Panc1 (cell line): ENCODE measurements at regions not wholly inside any gene's neighbourhood (a gene's known extent, or its start where the extent isn't known, plus 50 kb on each side); places are given as distances from the start of the nearest gene placed in this dataset.

Experiments
- ATAC-seq: fragments of 200-7000 bp; cut with Tn5 transposase; 2 replicates; pipeline ENCODE4 v1.9.1; 2020; ENCODE audit warnings: mild to moderate bottlenecking, moderate library complexity
- BruUV-seq: library from RNA; stranded (reverse); fragments of 400-500 nt; replicated peaks from 2 replicates; lab custom pipeline; 2021; lab: Mats Ljungman, UMichigan
- CTCF ChIA-PET: fragments of 300-600 bp; sonication (Branson Sonifier 250); formaldehyde crosslinking; loops from one replicate; lab custom pipeline; 2022; ENCODE audit warnings: antibody characterized with exemption; lab: Charles Lee
- POLR2A ChIA-PET: fragments of 300-600 bp; sonication (Branson Sonifier 250); formaldehyde crosslinking; loops from one replicate; lab custom pipeline; 2022; ENCODE audit warnings: antibody characterized with exemption; lab: Charles Lee
- DNase-seq: peaks from one replicate; pipeline ENCODE4 v3.0.0-alpha.2; 2010; ENCODE audit warnings: low read depth, low spot score
- H3K27ac ChIP-seq: 2 replicates; pipeline ENCODE4 v1.5.1; 2011; ENCODE audit warnings: mild to moderate bottlenecking, low read length, inconsistent platforms
- H3K27me3 ChIP-seq: fragments of 200-500 bp; sonication (Bioruptor generic); 2 replicates; pipeline ENCODE4 v1.6.0; 2014; ENCODE audit warnings: low read length, inconsistent platforms; ENCODE audit not compliant: control insufficient read depth, insufficient read depth
- H3K36me3 ChIP-seq: fragments of 200-500 bp; sonication (Bioruptor generic); 2 replicates; pipeline ENCODE4 v1.5.1; 2014; ENCODE audit warnings: inconsistent platforms, mild to moderate bottlenecking, low read length, moderate library complexity; ENCODE audit not compliant: control insufficient read depth, insufficient read depth
- H3K4me1 ChIP-seq: 2 replicates; pipeline ENCODE4 v1.5.1; 2011; ENCODE audit warnings: inconsistent platforms, mild to moderate bottlenecking, low read length, moderate library complexity; ENCODE audit not compliant: control insufficient read depth, insufficient read depth
- H3K4me3 ChIP-seq, 2 experiments: 2 replicates each; pipeline ENCODE4 v1.5.1; 2011 to 2012; ENCODE audit warnings: low read depth in 2 of 2, low read length in 2 of 2, mild to moderate bottlenecking in 2 of 2, inconsistent platforms in 1 of 2, moderate library complexity in 1 of 2
- H3K9me3 ChIP-seq: fragments of 200-500 bp; sonication (Bioruptor generic); 2 replicates; pipeline ENCODE4 v1.5.1; 2014; ENCODE audit warnings: low read depth, mild to moderate bottlenecking, inconsistent platforms, low read length, moderate library complexity; ENCODE audit not compliant: control insufficient read depth, insufficient read depth
- POLR2AphosphoS5 ChIP-seq: IDR thresholded peaks from 2 replicates; pipeline ENCODE4 v1.6.1; 2012; ENCODE audit warnings: mild to moderate bottlenecking, low read depth, low read length, moderate library complexity
- SIN3A ChIP-seq: IDR thresholded peaks from 2 replicates; pipeline ENCODE4 v1.6.1; 2012; ENCODE audit warnings: low read depth, mild to moderate bottlenecking, low read length, moderate library complexity, borderline replicate concordance; ENCODE audit not compliant: insufficient read depth
- TCF7L2 ChIP-seq: IDR thresholded peaks from 2 replicates; pipeline ENCODE4 v1.6.1; 2011; ENCODE audit warnings: mild to moderate bottlenecking, low read depth, low read length, inconsistent platforms
- in situ Hi-C: cut with HindIII; loops from 2 replicates; pipeline ENCODE4 v1.10.0; 2016; ENCODE audit warnings: low sequenced_read_pairs, low pct_unique_long_range_greater_than_20kb
- intact Hi-C: fragments of 100-400 bp; cut with micrococcal nuclease; formaldehyde crosslinking; loops from one replicate; pipeline ENCODE4 v1.10.0; 2022; ENCODE audit not compliant: unreplicated experiment
- TF ChIP-seq, protein P1 (sequence below), 2 experiments: IDR thresholded peaks; 2 replicates each; pipeline ENCODE4 v1.6.1; 2011 to 2012; ENCODE audit warnings: low read depth in 2 of 2, control low read depth in 1 of 2, low read length in 1 of 2, mild to moderate bottlenecking in 1 of 2, moderate library complexity in 1 of 2; ENCODE audit not compliant: insufficient read depth in 1 of 2
- TF ChIP-seq, protein P2 (sequence below): fragments of 450-650 bp; IDR thresholded peaks from 2 replicates; pipeline ENCODE4 v1.5.1; 2017; ENCODE audit warnings: mild to moderate bottlenecking

DNA sequence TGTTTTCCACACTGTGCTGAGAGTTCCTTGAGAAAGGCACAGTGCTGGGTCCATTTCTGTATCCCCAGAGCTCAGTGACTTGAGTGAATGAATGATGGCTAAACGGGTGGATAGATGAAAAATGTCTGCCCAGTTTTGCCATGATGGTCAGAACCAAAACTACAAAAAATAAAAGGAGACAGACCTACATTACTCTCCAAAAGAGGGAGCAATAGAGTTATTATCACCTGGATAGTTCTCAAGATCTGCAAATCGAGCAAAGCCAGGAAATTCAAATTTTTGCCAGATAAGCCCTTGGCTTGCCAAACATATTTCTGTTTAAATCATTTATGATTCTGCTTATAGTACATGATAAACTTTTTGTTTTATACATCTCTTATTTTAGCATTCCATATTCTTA is 214.2 kb upstream of the ZNF462 start:
- H3K27ac ChIP-seq = no peak overlapping the region
- in situ Hi-C loops = no loop called here
- POLR2A ChIA-PET = no interaction called here
- TF ChIP-seq SIN3A (no peak), POLR2AphosphoS5 (no peak), TCF7L2 (no peak)
- TF ChIP-seq, protein P1, sequence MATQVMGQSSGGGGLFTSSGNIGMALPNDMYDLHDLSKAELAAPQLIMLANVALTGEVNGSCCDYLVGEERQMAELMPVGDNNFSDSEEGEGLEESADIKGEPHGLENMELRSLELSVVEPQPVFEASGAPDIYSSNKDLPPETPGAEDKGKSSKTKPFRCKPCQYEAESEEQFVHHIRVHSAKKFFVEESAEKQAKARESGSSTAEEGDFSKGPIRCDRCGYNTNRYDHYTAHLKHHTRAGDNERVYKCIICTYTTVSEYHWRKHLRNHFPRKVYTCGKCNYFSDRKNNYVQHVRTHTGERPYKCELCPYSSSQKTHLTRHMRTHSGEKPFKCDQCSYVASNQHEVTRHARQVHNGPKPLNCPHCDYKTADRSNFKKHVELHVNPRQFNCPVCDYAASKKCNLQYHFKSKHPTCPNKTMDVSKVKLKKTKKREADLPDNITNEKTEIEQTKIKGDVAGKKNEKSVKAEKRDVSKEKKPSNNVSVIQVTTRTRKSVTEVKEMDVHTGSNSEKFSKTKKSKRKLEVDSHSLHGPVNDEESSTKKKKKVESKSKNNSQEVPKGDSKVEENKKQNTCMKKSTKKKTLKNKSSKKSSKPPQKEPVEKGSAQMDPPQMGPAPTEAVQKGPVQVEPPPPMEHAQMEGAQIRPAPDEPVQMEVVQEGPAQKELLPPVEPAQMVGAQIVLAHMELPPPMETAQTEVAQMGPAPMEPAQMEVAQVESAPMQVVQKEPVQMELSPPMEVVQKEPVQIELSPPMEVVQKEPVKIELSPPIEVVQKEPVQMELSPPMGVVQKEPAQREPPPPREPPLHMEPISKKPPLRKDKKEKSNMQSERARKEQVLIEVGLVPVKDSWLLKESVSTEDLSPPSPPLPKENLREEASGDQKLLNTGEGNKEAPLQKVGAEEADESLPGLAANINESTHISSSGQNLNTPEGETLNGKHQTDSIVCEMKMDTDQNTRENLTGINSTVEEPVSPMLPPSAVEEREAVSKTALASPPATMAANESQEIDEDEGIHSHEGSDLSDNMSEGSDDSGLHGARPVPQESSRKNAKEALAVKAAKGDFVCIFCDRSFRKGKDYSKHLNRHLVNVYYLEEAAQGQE (IDR thresholded peaks at IDR 0.05; ENCODE audit: insufficient read depth in 1 of 2, low read depth in 2 of 2, low read length in 1 of 2) = no peak
- TF ChIP-seq, protein P2, sequence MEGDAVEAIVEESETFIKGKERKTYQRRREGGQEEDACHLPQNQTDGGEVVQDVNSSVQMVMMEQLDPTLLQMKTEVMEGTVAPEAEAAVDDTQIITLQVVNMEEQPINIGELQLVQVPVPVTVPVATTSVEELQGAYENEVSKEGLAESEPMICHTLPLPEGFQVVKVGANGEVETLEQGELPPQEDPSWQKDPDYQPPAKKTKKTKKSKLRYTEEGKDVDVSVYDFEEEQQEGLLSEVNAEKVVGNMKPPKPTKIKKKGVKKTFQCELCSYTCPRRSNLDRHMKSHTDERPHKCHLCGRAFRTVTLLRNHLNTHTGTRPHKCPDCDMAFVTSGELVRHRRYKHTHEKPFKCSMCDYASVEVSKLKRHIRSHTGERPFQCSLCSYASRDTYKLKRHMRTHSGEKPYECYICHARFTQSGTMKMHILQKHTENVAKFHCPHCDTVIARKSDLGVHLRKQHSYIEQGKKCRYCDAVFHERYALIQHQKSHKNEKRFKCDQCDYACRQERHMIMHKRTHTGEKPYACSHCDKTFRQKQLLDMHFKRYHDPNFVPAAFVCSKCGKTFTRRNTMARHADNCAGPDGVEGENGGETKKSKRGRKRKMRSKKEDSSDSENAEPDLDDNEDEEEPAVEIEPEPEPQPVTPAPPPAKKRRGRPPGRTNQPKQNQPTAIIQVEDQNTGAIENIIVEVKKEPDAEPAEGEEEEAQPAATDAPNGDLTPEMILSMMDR = peak; percentile 10; the same call in 1 of the 2 replicates
- H3K4me1 ChIP-seq = no peaks in the 10 kb centered on the region
- CTCF ChIA-PET = no interaction called here
- intact Hi-C loops = no loop called here
- H3K36me3 ChIP-seq = no peaks in the 10 kb centered on the region
- H3K27me3 ChIP-seq = no peaks in the 10 kb centered on the region
- no TSS peak for BruUV-seq
- DNase-seq = no peak
- H3K9me3 ChIP-seq = no peaks in the 10 kb centered on the region
- no peak overlapping the region for H3K4me3 ChIP-seq
- no peak for ATAC-seq

- intact Hi-C loops = no loop called here
- DNase-seq (no peak), ATAC-seq (no peak)
- H3K4me3 ChIP-seq = no peak overlapping the region
- no peak overlapping the region for H3K27ac ChIP-seq
- CTCF ChIA-PET = no interaction called here
- H3K9me3 ChIP-seq = no peaks in the 10 kb centered on the region
- no TSS peak for BruUV-seq
- TF ChIP-seq POLR2AphosphoS5 = no peak
- TF ChIP-seq, protein P1 (IDR thresholded peaks at IDR 0.05; ENCODE audit: insufficient read depth in 1 of 2, low read depth in 2 of 2, low read length in 1 of 2) = no peak
- TF ChIP-seq SIN3A = no peak
- TF ChIP-seq TCF7L2 = no peak
- TF ChIP-seq, protein P2 = no peak
- in situ Hi-C loops = no loop called here
- H3K36me3 ChIP-seq = no peaks in the 10 kb centered on the region
- no peaks in the 10 kb centered on the region for H3K4me1 ChIP-seq
- POLR2A ChIA-PET = no interaction called here
- H3K27me3 ChIP-seq = no peaks in the 10 kb centered on the region
These were observed 213.3 kb upstream of the ZNF462 start for GRCh38 chr9:106649664-106650063.
